DMS79 treated with DMSO at 0.1 percent for 48 hours (cell line): ENCODE measurements at regions not wholly inside any gene's neighbourhood (a gene's known extent, or its start where the extent isn't known, plus 50 kb on each side); places are given as distances from the start of the nearest gene placed in this dataset.
"Not testable (repeated sequence)": the region's sequence is repeated elsewhere in the genome, so short reads cannot be mapped to it uniquely, and the experiment has no call there.

ENCODE experiments used
- DNase-seq: peaks from one replicate; lab custom pipeline; 2025; lab: John Stamatoyannopoulos, UW

DNA sequence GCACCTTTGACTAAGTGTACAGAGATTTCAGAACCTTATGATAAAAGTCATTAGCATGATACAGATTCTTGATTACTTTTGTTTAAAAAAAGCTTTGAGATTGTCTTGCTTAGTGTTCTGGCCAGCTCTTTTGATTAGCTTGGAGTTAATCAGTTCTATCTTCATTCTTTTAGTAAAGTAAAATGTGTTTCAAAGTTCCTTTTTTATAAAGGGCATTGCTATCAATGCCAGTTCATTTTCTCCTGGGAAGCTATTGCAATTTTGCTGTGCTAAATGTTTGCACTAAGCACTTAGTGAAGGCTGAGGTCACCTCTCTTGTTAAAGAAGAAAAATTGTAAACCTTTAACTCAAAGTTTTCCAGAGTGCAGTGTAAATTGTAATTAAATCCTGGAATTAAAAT lies 946.7 kb upstream of the TMPRSS15 start:
- DNase-seq: no peak

- DNase-seq: peak; percentile 19
Measured at GRCh38 chr21:19353256-19353655, 949.7 kb upstream of the TMPRSS15 start.

- DNase-seq: no peak
Measured at GRCh38 chr21:19368944-19369343, 965.4 kb upstream of the TMPRSS15 start.

GRCh38 chr21:19392390-19392789 lies 988.8 kb upstream of the TMPRSS15 start:
- no peak for DNase-seq

DNA sequence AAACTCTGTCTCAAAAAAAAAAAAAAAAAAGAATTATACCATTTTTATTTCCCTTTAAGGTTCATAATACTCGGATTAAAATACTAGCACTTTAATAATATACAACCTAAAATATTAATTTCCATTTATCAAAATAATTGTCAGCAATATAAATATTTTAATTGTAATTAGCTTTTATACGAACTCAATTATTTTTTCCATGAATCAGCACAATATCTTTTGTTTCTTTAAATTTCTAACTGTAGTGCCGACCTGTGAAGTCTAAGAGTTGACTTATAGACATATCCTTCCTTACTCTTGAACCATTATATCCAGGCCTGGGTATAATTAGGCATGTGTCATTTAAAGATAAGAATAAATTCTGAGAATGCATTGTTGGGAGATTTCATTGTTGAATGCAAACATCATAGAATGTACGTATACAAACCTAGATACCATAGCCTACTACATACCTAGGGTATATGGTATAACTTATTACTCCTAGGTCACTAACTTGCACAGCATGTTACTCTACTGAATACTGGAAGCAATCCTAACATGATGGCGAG lies 996.7 kb upstream of the TMPRSS15 start:
- DNase-seq: no peak

DNA sequence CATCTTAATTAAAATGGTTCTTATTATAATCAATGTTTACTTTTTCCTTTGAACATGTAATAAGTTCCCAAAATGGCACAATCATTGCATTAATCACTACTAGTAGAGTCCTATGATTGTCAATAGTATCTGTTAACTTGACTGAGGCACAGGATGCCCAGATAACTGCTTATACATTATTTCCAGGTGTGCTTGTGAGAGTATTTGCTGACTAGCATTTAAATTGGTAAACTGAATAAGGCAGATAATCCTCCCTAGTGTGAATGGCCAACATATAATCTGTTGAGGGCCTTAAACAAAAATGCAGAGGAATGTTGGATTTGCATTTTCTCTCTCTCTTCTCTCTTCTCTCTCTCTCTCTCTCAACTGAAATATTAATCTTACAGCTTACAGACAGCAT lies 999.3 kb upstream of the TMPRSS15 start:
- DNase-seq: no peak

- DNase-seq: no peak
Measured at GRCh38 chr21:19405326-19405725, 1001.7 kb upstream of the TMPRSS15 start.

GRCh38 chr21:19420565-19420964 lies 1017.0 kb upstream of the TMPRSS15 start:
- DNase-seq: no peak

- DNase-seq: no peak
Measured at GRCh38 chr21:19433623-19434022, 1030.0 kb upstream of the TMPRSS15 start.

- DNase-seq: no peak
Measured at GRCh38 chr21:19440792-19441655, 1037.4 kb upstream of the TMPRSS15 start.

DNA sequence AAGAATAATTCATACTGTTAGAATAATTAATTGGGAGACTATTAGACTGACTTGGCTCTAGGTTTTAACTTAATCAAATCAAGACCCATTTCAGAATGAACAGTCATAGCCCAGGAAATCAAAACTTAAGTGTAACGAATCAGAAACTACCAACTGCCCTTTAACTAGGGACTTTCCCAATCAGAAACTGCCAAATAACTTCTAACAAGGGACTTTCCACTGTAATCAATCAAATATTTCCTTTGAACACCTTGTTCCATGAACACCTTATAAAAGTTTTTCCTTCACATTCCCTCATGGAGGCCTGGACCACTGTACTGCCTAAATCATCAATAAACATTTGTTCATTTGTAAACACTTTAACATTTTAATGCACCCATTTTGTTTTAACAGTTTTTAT lies 1054.7 kb upstream of the TMPRSS15 start:
- DNase-seq: no peak

GRCh38 chr21:19461481-19462205 lies 1058.1 kb upstream of the TMPRSS15 start:
- DNase-seq: no peak

DNA sequence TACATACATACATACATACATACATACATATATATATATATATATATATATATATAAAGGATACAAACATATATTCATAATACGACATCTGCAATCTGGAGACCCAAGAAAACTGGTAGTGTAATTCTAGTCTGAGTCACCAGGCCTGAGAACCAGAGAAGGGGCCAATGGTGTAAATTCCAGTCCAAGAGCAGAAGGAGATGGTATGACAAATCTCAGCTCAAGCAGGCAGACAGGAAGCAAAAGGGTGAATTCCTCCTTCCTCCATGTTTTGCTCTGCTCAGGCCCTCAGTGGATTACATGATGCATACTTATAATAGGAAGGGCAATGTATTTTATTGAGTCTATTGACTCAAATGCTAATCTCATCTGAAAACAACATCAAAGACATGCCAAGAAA lies 1060.4 kb upstream of the TMPRSS15 start:
- DNase-seq: no peak

DNA sequence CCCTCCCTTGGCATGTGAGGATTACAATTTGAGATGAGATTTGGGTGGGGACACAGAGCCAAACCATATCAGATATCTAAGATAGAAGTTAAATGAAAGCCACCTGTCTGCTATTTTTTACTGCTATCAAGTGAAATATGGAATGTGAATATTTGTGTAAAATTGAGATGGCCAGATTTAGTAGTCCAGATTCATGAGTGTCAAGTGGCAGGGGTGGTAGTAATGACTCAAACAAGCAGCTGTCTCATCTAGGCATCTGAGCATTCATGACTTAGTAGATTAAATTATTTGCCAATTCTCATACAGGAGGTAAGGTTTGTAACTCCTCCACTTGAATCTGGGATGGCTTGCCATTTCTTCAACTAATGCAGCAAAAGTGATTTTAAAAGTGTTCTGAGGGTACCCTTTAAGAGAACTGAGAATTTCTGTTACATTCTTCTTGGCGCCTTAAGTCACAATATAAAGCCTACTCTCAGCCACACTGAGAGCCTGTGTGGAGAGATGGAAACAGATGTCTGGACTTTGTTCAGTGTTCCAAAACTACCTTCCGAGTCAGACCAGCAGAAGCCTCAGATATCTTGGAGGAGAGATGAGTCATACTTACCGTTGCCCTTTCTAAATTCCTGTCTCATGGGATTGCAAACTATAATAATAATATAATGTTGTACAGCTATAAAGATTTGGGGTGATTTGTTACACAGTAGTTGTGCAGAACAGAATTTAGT lies 1065.6 kb upstream of the TMPRSS15 start:
- DNase-seq: no peak

DNA sequence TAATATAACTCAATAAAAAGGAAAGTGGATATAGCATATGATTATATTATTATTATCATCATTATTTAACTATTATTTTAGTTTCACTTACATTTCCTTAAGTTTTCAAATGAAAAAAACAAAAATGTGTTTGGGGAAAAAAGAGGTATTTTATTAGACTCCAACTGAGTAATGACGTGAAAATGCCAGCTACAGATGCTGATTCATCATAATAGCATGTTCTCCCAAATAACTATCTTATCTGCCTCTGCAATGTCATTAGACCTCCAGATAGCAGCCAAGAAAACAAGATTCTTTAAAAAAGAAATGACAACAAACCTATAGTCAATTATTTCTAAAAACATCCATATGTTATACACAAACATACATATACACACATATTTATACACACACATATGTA lies 1071.9 kb upstream of the TMPRSS15 start:
- no peak for DNase-seq

GRCh38 chr21:19489930-19490329 lies 1086.3 kb upstream of the TMPRSS15 start:
- no peak for DNase-seq

DNA sequence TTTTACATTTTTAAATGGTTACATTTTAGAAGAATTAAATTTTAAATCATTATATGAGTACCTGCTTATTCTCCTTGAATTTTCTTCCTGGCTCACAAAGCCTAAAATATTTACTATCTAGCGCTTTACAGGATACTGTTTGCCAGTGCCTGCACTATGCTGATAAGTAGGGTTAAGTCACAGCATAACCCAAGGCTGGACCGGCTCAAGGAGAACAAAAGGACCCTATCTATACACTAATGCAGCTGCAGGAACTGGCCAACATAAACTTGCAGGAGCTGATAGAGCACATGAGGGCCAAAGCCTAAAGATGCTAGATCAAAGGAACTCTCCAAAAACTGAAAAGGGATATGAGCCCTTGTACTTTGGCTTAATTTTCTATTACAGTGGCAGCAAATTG lies 1086.9 kb upstream of the TMPRSS15 start:
- DNase-seq: no peak

GRCh38 chr21:19493437-19494241 lies 1090.1 kb upstream of the TMPRSS15 start:
- not testable (repeated sequence) for DNase-seq

GRCh38 chr21:19501115-19501514 lies 1097.5 kb upstream of the TMPRSS15 start:
- DNase-seq: no peak

DNA sequence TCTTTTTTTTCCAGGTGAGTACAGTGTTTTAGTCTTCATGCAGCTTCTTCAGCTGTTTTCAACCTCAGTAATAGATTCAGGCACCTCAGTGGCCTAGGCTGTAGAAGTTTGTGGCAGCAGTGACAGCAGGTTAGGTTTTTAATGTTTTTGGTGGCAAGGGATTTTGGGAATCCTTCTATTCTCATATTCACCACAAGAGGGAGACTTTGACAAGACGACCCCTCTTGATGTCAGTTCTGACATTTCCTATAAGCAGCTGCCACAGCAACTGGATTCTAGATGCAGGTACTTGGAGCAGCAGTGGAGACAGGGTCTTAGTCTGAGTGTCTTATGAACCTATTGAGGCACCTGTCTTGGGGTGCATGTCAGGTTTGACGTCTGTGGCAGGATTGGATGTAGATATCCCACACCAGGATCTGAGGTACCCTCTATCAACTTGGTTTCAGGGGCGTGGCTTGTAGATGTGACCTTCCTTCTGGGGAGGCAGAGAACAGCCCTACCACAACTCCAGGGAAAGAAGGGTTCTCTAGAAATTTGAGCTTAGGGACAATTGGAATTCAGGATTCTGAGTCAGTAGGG lies 1104.2 kb upstream of the TMPRSS15 start:
- no peak for DNase-seq

- DNase-seq: no peak
Measured at GRCh38 chr21:19508442-19508841, 1104.9 kb upstream of the TMPRSS15 start.
